H4 (cell line): ENCODE measurements at regions not wholly inside any gene's neighbourhood (a gene's known extent, or its start where the extent isn't known, plus 50 kb on each side); places are given as distances from the start of the nearest gene placed in this dataset.
"Not testable (repeated sequence)": the region's sequence is repeated elsewhere in the genome, so short reads cannot be mapped to it uniquely, and the experiment has no call there.

ENCODE experiments used
- DNase-seq: peaks from one replicate; pipeline ENCODE4 v3.0.0-alpha.2; 2015; ENCODE audit warnings: low spot score

GRCh38 chr3:84236261-84236660, 722.5 kb upstream of the CADM2 start:
- no peak for DNase-seq

- DNase-seq: no peak
Observed at GRCh38 chr3:84245789-84246188, 713.0 kb upstream of the CADM2 start.

GRCh38 chr3:84260596-84260995, 698.2 kb upstream of the CADM2 start:
- no peak for DNase-seq

- DNase-seq: no peak
Observed at GRCh38 chr3:84265768-84266167, 693.0 kb upstream of the CADM2 start.

- DNase-seq: no peak
Observed at GRCh38 chr3:84275532-84275931, 683.3 kb upstream of the CADM2 start.

- DNase-seq: no peak
Observed at GRCh38 chr3:84277562-84278224, 681.1 kb upstream of the CADM2 start.

GRCh38 chr3:84292128-84292527, 666.7 kb upstream of the CADM2 start:
- no peak for DNase-seq

- DNase-seq: no peak
Observed at GRCh38 chr3:84299329-84299728, 659.5 kb upstream of the CADM2 start.

GRCh38 chr3:84304214-84304613, 654.6 kb upstream of the CADM2 start:
- no peak for DNase-seq

GRCh38 chr3:84307339-84307738, 651.5 kb upstream of the CADM2 start:
- no peak for DNase-seq

- DNase-seq: no peak
Observed at GRCh38 chr3:84308379-84308778, 650.4 kb upstream of the CADM2 start.

- no peak for DNase-seq
Observed at GRCh38 chr3:84318273-84318809, 640.4 kb upstream of the CADM2 start.

- not testable (repeated sequence) for DNase-seq
Observed at GRCh38 chr3:84365563-84366278, 593.1 kb upstream of the CADM2 start.
